ENCODE measurements at regions not wholly inside any gene's neighbourhood (a gene's known extent, or its start where the extent isn't known, plus 50 kb on each side); places are given as distances from the start of the nearest gene placed in this dataset.

- Histone ChIP-seq H4K20me1 (ENCODE audit: insufficient read depth, poor library complexity, severe bottlenecking) (no peaks in the 10 kb centered on the region), H3K4me3 (no peak overlapping the region), H3K9me3 (ENCODE audit: low read depth) (no peaks in the 10 kb centered on the region), H3K4me2 (no peak overlapping the region), H3K27me3 (no peaks in the 10 kb centered on the region), H3K9me2 (replicated peaks; ENCODE audit: insufficient read depth) (no peaks in the 10 kb centered on the region), H3K36me3 (replicated peaks; ENCODE audit: insufficient read depth, low read depth) (no peaks in the 10 kb centered on the region), H3K27ac (no peak overlapping the region), H3K4me1 (ENCODE audit: insufficient read depth) (no peaks in the 10 kb centered on the region), H2AFZ (no peak overlapping the region), H3K79me2 (no peaks in the 10 kb centered on the region)
- WGBS (ENCODE audit: low lambda C conversion rate, missing lambda C conversion rate), result 89% methylated on average over 1 of the region's 1 CpG
- no peak for TF ChIP-seq EZH2 (IDR thresholded peaks at IDR 0.05; ENCODE audit: borderline replicate concordance)
- no peak for TF ChIP-seq EZH2phosphoT487 (IDR thresholded peaks at IDR 0.05; ENCODE audit: low read depth, severe bottlenecking, unreplicated experiment)
- TF ChIP-seq CTCF (IDR thresholded peaks at IDR 0.05; ENCODE audit: poor library complexity), result no peak
- DNase-seq (ENCODE audit: low spot score), result no peak
Measured at GRCh38 chr2:153074207-153074606, 355.8 kb downstream of the ARL6IP6 start.

- H3K27me3 ChIP-seq, result no peaks in the 10 kb centered on the region
- no peaks in the 10 kb centered on the region for H3K36me3 ChIP-seq (replicated peaks; ENCODE audit: insufficient read depth, low read depth)
- 89% methylated on average over 8 of the region's 8 CpGs for WGBS (ENCODE audit: low lambda C conversion rate, missing lambda C conversion rate)
- H4K20me1 ChIP-seq (ENCODE audit: insufficient read depth, poor library complexity, severe bottlenecking), result no peaks in the 10 kb centered on the region
- H3K4me2 ChIP-seq, result no peak overlapping the region
- DNase-seq (ENCODE audit: low spot score), result no peak
- H2AFZ ChIP-seq, result no peak overlapping the region
- H3K9me2 ChIP-seq (replicated peaks; ENCODE audit: insufficient read depth), result no peaks in the 10 kb centered on the region
- no peaks in the 10 kb centered on the region for H3K4me1 ChIP-seq (ENCODE audit: insufficient read depth)
- H3K9me3 ChIP-seq (ENCODE audit: low read depth), result no peaks in the 10 kb centered on the region
- H3K79me2 ChIP-seq, result no peaks in the 10 kb centered on the region
- H3K4me3 ChIP-seq, result no peak overlapping the region
- no peak overlapping the region for H3K27ac ChIP-seq
- no peak for TF ChIP-seq CTCF (IDR thresholded peaks at IDR 0.05; ENCODE audit: poor library complexity)
- no peak for TF ChIP-seq EZH2 (IDR thresholded peaks at IDR 0.05; ENCODE audit: borderline replicate concordance)
- TF ChIP-seq EZH2phosphoT487 (IDR thresholded peaks at IDR 0.05; ENCODE audit: low read depth, severe bottlenecking, unreplicated experiment), result no peak
Measured at GRCh38 chr2:153072813-153073212, 354.4 kb downstream of the ARL6IP6 start.

GRCh38 chr2:153072077-153072476 lies 353.7 kb downstream of the ARL6IP6 start:
- Histone ChIP-seq H2AFZ (no peak overlapping the region), H3K36me3 (replicated peaks; ENCODE audit: insufficient read depth, low read depth) (no peaks in the 10 kb centered on the region), H4K20me1 (ENCODE audit: insufficient read depth, poor library complexity, severe bottlenecking) (no peaks in the 10 kb centered on the region), H3K27ac (no peak overlapping the region), H3K9me3 (ENCODE audit: low read depth) (no peaks in the 10 kb centered on the region), H3K27me3 (no peaks in the 10 kb centered on the region), H3K4me1 (ENCODE audit: insufficient read depth) (no peaks in the 10 kb centered on the region), H3K4me2 (no peak overlapping the region), H3K79me2 (no peaks in the 10 kb centered on the region), H3K9me2 (replicated peaks; ENCODE audit: insufficient read depth) (no peaks in the 10 kb centered on the region), H3K4me3 (no peak overlapping the region)
- no peak for TF ChIP-seq EZH2phosphoT487 (IDR thresholded peaks at IDR 0.05; ENCODE audit: low read depth, severe bottlenecking, unreplicated experiment)
- TF ChIP-seq CTCF (IDR thresholded peaks at IDR 0.05; ENCODE audit: poor library complexity), result no peak
- no peak for TF ChIP-seq EZH2 (IDR thresholded peaks at IDR 0.05; ENCODE audit: borderline replicate concordance)
- 76% methylated on average over 6 of the region's 6 CpGs for WGBS (ENCODE audit: low lambda C conversion rate, missing lambda C conversion rate)
- no peak for DNase-seq (ENCODE audit: low spot score)

- Histone ChIP-seq H3K79me2 (no peaks in the 10 kb centered on the region), H4K20me1 (ENCODE audit: insufficient read depth, poor library complexity, severe bottlenecking) (no peaks in the 10 kb centered on the region), H3K4me2 (no peak overlapping the region), H3K9me2 (replicated peaks; ENCODE audit: insufficient read depth) (no peaks in the 10 kb centered on the region), H3K27ac (no peak overlapping the region), H3K27me3 (no peaks in the 10 kb centered on the region), H3K4me3 (no peak overlapping the region), H2AFZ (no peak overlapping the region), H3K4me1 (ENCODE audit: insufficient read depth) (no peaks in the 10 kb centered on the region), H3K9me3 (ENCODE audit: low read depth) (no peaks in the 10 kb centered on the region), H3K36me3 (replicated peaks; ENCODE audit: insufficient read depth, low read depth) (no peaks in the 10 kb centered on the region)
- no peak for DNase-seq (ENCODE audit: low spot score)
- TF ChIP-seq EZH2phosphoT487 (IDR thresholded peaks at IDR 0.05; ENCODE audit: low read depth, severe bottlenecking, unreplicated experiment) (no peak), CTCF (IDR thresholded peaks at IDR 0.05; ENCODE audit: poor library complexity) (no peak), EZH2 (IDR thresholded peaks at IDR 0.05; ENCODE audit: borderline replicate concordance) (no peak)
Measured at GRCh38 chr2:153071090-153071489, 352.7 kb downstream of the ARL6IP6 start.
